ENCODE measurements at regions not wholly inside any gene's neighbourhood (a gene's known extent, or its start where the extent isn't known, plus 50 kb on each side); places are given as distances from the start of the nearest gene placed in this dataset.
"Not testable (repeated sequence)": the region's sequence is repeated elsewhere in the genome, so short reads cannot be mapped to it uniquely, and the experiment has no call there.

DNA sequence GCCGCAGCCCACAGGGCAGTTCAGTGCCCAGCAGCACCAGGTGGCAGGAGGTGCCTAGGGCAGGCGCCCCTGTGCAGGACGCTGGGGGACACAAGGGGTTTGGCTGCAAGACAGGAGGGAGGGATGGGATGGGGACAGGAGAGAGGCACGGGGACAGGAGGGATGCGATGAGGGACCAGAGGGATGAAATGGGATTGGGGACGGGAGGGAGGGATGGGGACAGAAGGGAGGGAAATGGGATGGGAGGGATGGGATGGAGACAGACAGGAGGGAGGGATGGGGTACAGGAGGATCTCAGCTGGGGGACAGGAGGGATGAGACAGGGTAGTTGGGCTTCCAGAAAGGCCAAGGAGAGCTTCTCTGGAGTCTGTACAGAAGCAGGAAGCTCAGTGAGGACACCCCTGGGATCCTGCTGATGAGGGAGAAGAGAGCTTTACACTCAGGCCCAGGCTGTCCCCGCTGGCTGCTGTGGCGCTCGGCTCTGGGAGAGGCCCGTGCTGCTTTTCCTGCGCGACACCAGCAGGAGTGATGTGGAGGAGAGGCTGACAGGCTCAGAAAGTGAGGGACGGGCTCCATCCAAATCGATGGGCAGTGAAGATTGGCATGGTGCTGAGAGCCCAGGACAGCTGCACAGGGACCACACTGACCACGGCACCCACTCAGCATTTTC is 400.8 kb downstream of the SMOC2 start:
- TF ChIP-seq ZFX (IDR thresholded peaks at IDR 0.05): no peak
- TF ChIP-seq, protein P1, sequence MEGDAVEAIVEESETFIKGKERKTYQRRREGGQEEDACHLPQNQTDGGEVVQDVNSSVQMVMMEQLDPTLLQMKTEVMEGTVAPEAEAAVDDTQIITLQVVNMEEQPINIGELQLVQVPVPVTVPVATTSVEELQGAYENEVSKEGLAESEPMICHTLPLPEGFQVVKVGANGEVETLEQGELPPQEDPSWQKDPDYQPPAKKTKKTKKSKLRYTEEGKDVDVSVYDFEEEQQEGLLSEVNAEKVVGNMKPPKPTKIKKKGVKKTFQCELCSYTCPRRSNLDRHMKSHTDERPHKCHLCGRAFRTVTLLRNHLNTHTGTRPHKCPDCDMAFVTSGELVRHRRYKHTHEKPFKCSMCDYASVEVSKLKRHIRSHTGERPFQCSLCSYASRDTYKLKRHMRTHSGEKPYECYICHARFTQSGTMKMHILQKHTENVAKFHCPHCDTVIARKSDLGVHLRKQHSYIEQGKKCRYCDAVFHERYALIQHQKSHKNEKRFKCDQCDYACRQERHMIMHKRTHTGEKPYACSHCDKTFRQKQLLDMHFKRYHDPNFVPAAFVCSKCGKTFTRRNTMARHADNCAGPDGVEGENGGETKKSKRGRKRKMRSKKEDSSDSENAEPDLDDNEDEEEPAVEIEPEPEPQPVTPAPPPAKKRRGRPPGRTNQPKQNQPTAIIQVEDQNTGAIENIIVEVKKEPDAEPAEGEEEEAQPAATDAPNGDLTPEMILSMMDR (conservative IDR thresholded peaks at IDR 0.05): no peak

DNA sequence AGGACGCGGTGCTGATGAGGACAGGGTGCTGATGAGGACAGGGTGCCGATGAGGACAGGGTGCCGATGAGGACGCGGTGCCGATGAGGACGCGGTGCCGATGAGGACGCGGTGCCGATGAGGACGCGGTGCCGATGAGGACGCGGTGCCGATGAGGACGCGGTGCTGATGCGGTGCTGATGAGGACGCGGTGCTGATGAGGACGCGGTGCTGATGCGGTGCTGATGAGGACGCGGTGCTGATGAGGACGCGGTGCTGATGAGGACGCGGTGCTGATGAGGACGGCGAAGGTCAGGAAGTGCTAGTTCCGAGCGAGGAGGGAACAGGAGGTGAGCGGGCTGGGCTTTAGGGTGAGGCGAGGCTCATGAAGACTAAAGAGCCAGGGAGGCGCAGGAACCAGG is 399.9 kb downstream of the SMOC2 start:
- not testable (repeated sequence) for H3K27ac ChIP-seq

More for the DNA sequence above, 400.8 kb downstream of the SMOC2 start:
- no peak overlapping the region for H3K27ac ChIP-seq

DNA sequence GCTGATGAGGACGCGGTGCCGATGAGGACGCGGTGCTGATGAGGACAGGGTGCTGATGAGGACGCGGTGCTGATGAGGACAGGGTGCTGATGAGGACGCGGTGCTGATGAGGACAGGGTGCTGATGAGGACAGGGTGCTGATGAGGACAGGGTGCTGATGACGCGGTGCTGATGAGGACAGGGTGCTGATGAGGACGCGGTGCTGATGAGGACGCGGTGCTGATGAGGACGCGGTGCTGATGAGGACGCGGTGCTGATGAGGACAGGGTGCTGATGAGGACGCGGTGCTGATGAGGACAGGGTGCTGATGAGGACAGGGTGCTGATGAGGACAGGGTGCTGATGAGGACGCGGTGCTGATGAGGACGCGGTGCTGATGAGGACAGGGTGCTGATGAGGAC is 399.3 kb downstream of the SMOC2 start:
- H3K27ac ChIP-seq: not testable (repeated sequence)

DNA sequence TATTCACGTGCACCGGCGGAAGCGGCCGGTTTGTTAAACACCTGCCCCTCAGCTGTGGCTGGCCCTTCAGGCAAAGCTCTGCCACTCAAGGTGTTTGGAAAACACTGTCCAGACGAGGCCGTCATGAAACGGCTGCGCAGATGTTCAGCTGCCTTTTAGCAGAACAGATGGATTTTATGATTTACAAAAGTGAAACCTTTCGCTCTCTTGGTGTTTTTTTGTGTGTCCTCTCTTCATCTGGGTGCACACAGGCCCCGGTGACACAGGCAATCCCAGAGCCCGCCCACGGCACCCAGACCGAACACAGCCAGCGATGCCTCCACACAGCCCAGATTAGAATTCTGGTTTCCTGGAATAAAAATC is 397.0 kb downstream of the SMOC2 start:
- TF ChIP-seq, protein P1 (conservative IDR thresholded peaks at IDR 0.05): no peak
- no peak for TF ChIP-seq ZFX (IDR thresholded peaks at IDR 0.05)
- H3K27ac ChIP-seq: no peak overlapping the region

DNA sequence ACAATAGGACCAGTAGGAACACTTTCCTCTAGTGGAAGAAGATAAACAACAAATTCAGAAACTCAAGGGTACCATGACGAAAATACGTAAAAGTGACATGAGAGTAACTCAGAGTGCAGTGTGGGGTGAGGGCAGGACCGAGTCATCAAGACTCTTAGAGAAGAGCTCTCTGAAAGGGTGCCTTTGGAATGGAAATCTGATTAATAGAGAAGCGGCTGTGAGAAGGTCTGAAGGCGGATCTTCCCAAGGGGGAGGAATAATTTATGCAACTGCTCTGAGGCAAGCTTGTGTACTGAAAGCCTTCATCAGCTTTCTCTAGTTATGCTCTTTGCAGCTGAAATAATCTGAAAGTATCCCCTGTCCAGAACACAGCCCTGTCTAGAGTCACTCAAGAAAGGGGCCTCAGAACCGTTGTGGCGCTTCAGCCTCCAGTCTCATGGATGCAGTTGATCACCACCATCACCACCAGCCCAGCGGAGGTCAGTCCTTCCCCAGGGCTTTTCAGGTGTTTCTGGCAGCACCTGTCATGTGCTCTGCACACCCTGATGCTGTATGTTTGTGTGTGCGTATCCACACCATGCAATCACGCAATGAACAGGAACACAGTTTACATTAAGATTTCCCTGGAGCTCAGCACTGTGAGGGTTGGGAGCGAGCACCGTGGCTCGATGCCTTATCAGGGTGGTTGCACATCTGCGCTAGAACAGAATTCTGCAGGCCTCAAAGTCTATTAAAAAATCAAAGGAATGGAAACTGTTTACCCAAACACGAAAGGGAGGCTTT is 396.5 kb downstream of the SMOC2 start:
- TF ChIP-seq, protein P1 (conservative IDR thresholded peaks at IDR 0.05): no peak
- TF ChIP-seq ZFX (IDR thresholded peaks at IDR 0.05): no peak

DNA sequence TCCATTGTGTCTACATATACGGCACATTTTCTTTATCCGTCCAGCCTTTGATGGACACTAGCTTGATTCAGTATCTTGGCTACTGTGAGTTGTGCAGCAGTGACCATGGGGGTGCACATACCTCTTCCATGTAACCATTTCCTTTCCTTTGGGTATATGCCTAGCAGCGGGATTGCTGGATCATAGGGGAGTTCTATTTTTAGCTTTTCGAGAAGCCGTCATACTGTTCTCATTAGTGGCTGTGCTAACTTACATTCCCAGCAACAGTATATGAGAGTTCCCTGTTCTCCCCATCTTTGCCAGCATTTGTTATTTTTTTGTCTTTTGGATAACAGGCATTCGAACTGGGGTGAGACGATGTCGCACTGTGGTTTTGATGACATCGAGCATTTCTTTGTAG is 395.0 kb downstream of the SMOC2 start:
- H3K27ac ChIP-seq: no peak overlapping the region; the same call in 1 of the 2 replicates

More for the DNA sequence above, 396.5 kb downstream of the SMOC2 start:
- H3K27ac ChIP-seq: no peak overlapping the region

DNA sequence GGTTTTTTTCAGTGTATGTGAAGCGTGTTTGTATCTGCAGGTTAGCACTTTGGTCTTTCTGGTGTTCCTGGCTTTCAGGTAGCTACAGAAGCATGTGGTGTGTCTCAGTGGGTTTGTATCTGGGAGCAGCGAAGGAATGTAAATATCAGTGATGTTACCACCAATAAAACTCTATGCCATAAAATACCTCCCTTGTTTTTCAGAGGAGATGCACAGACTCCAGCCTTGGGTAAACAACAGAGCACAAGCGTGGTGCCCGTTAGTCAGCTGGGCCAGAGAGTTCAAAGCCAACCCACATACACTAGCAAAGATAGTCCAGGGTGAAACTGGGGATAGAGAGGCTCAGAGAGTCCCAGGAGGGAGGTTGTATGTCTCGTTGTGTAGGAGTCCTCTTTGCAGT is 393.8 kb downstream of the SMOC2 start:
- no peak for TF ChIP-seq ZFX (IDR thresholded peaks at IDR 0.05)
- TF ChIP-seq, protein P1 (conservative IDR thresholded peaks at IDR 0.05): no peak
- H3K27ac ChIP-seq: no peak overlapping the region; the same call in 1 of the 2 replicates

More for the DNA sequence above, 395.0 kb downstream of the SMOC2 start:
- TF ChIP-seq ZFX (IDR thresholded peaks at IDR 0.05): no peak
- TF ChIP-seq, protein P1 (conservative IDR thresholded peaks at IDR 0.05): no peak

DNA sequence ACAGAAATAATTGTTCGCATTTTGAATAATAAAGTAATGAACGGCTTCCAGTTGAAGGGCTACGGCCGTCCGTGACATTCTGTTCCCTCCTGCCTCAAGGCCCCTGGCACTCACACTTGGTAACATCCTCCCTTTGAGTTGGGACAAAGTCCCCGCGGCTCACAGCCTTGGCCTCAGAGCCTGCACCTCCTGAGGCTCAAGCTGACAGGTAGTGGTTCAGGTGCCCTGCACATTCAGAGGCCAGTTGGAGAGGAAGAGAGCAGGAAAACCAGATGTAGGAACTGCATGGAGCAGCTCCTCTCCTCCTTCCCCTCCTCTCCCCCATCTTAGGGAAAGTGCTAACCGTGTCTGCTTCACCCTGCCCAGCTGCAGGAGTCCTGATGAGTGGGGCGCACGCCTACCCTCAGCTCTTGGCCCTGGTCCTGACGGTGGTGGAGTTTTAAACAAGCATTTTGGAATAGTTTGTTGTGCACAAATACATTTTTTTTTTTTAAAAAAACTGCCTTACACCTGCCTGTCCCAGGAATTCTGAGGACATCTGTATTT is 393.1 kb downstream of the SMOC2 start:
- peak overlapping the region; percentile 30; the same call in 1 of the 2 replicates for H3K27ac ChIP-seq
- TF ChIP-seq, protein P1 (conservative IDR thresholded peaks at IDR 0.05): no peak
- no peak for TF ChIP-seq ZFX (IDR thresholded peaks at IDR 0.05)
